HCT116 (cell line): ENCODE measurements at regions not wholly inside any gene's neighbourhood (a gene's known extent, or its start where the extent isn't known, plus 50 kb on each side); places are given as distances from the start of the nearest gene placed in this dataset.

Experiments
- ATAC-seq: fragments of 200-7000 bp; cut with Tn5 transposase; 2 replicates; pipeline ENCODE4 v1.9.1; 2020; ENCODE audit warnings: mild to moderate bottlenecking, moderate library complexity
- BruUV-seq: library from RNA; stranded (reverse); fragments of 400-500 nt; replicated peaks from 2 replicates; lab custom pipeline; 2021; lab: Mats Ljungman, UMichigan
- CTCF ChIA-PET: fragments of 300-600 bp; sonication (Branson Sonifier 250); formaldehyde crosslinking; loops from one replicate; lab custom pipeline; 2021; ENCODE audit warnings: antibody characterized with exemption; lab: Charles Lee
- POLR2A ChIA-PET: fragments of 300-600, 350-600 bp; sonication (Branson Sonifier 250); formaldehyde crosslinking; loops from one replicate; lab custom pipeline; 2021; ENCODE audit warnings: antibody characterized with exemption; lab: Charles Lee
- RAD21 ChIA-PET, 2 experiments: fragments of 300-600 bp; sonication (Branson Sonifier 250); formaldehyde crosslinking; loops; one replicate each; lab custom pipeline; 2023; ENCODE audit warnings: low total read pairs in 2 of 2; ENCODE audit not compliant: uncharacterized antibody in 2 of 2, unreplicated experiment in 2 of 2, low non-redundant PET in 1 of 2; lab: Charles Lee
- DNase-seq: peaks from one replicate; pipeline ENCODE4 v3.0.0-alpha.2; 2010; ENCODE audit warnings: low read depth, low spot score
- H2AFZ ChIP-seq: fragments of 200-600 bp; shearing (Covaris generic), sonication (generic); 2 replicates; pipeline ENCODE4 v1.6.1; 2017; ENCODE audit warnings: low read depth, mixed run types, mixed read lengths, antibody characterized with exemption, low read length; ENCODE audit not compliant: poor library complexity, severe bottlenecking
- H3K27ac ChIP-seq: 2 replicates; pipeline ENCODE4 v1.5.1; 2012; ENCODE audit warnings: low read depth, low read length
- H3K27me3 ChIP-seq: fragments of 200-600 bp; sonication (generic); 2 replicates; pipeline ENCODE4 v1.6.1; 2016; ENCODE audit warnings: mixed run types, low read length, mixed read lengths; ENCODE audit not compliant: insufficient read depth
- H3K36me3 ChIP-seq, 2 experiments: fragments of 200-500 bp in 1 of 2; fragments of 200-600 bp in 1 of 2; sonication (Bioruptor generic) in 1 of 2; sonication (generic) in 1 of 2; 2 replicates each; pipeline versions ENCODE4 v1.5.1 to v1.6.1; 2014 to 2016; ENCODE audit warnings: low read length in 2 of 2, inconsistent platforms in 1 of 2, mixed read lengths in 1 of 2, mixed run types in 1 of 2; ENCODE audit not compliant: insufficient read depth in 2 of 2, control insufficient read depth in 1 of 2
- H3K4me1 ChIP-seq, 2 experiments: fragments of 200-600 bp in 1 of 2; sonication (generic) in 1 of 2; 2 replicates each; pipeline versions ENCODE4 v1.5.1 to v1.6.1; 2012 to 2017; ENCODE audit warnings: low read length in 2 of 2, inconsistent platforms in 1 of 2, mild to moderate bottlenecking in 1 of 2, mixed read lengths in 1 of 2, mixed run types in 1 of 2, moderate library complexity in 1 of 2; ENCODE audit not compliant: insufficient read depth in 2 of 2, control insufficient read depth in 1 of 2
- H3K4me2 ChIP-seq: fragments of 200-600 bp; sonication (generic); 2 replicates; pipeline ENCODE4 v1.6.1; 2017; ENCODE audit warnings: mixed run types, low read length, mixed read lengths
- H3K4me3 ChIP-seq, 2 experiments: fragments of 200-600 bp in 1 of 2; sonication (generic) in 1 of 2; replicated peaks in 1 of 2; 2 replicates each; pipeline ENCODE4 v1.5.1; 2011 to 2016; ENCODE audit warnings: low read length in 2 of 2, control low read depth in 1 of 2, low read depth in 1 of 2, mild to moderate bottlenecking in 1 of 2, mixed read lengths in 1 of 2, mixed run types in 1 of 2
- H3K79me2 ChIP-seq: fragments of 200-600 bp; sonication (generic); 2 replicates; pipeline ENCODE4 v1.6.1; 2017; ENCODE audit warnings: mild to moderate bottlenecking, mixed run types, low read length, moderate library complexity, mixed read lengths; ENCODE audit not compliant: insufficient read depth
- H3K9ac ChIP-seq: fragments of 200-600 bp; sonication (generic); 2 replicates; pipeline ENCODE4 v1.6.1; 2016; ENCODE audit warnings: low read length, mixed read lengths
- H3K9me2 ChIP-seq: fragments of 200-600 bp; sonication (generic), shearing (Covaris generic); 2 replicates; pipeline ENCODE4 v1.6.1; 2017; ENCODE audit warnings: mixed run types, mild to moderate bottlenecking, moderate library complexity; ENCODE audit not compliant: insufficient read depth
- H3K9me3 ChIP-seq, 2 experiments: fragments of 200-500 bp in 1 of 2; fragments of 200-600 bp in 1 of 2; sonication (Bioruptor generic) in 1 of 2; sonication (generic) in 1 of 2; 2 replicates each; pipeline ENCODE4 v1.6.1; 2014 to 2017; ENCODE audit warnings: low read length in 2 of 2, mixed read lengths in 2 of 2, inconsistent platforms in 1 of 2, low read depth in 1 of 2, mild to moderate bottlenecking in 1 of 2, mixed run types in 1 of 2, moderate library complexity in 1 of 2; ENCODE audit not compliant: control insufficient read depth in 1 of 2, insufficient read depth in 1 of 2
- H4K20me1 ChIP-seq: fragments of 200-600 bp; sonication (generic), shearing (Covaris generic); 2 replicates; pipeline ENCODE4 v1.6.1; 2017; ENCODE audit warnings: mixed run types, mild to moderate bottlenecking, moderate library complexity; ENCODE audit not compliant: insufficient read depth
- ATF3 ChIP-seq: IDR thresholded peaks from 2 replicates; pipeline ENCODE4 v1.6.1; 2012
- ELF1 ChIP-seq: IDR thresholded peaks from 2 replicates; pipeline ENCODE4 v1.6.1; 2012; ENCODE audit warnings: low read depth, borderline replicate concordance
- EZH2 ChIP-seq: fragments of 200-600 bp; sonication (generic); IDR thresholded peaks from 2 replicates; pipeline ENCODE4 v1.6.1; 2017; ENCODE audit warnings: antibody characterized with exemption, mixed run types
- FOSL1 ChIP-seq: IDR thresholded peaks from 2 replicates; pipeline ENCODE4 v1.6.1; 2012; ENCODE audit warnings: low read depth
- MAX ChIP-seq: IDR thresholded peaks from 2 replicates; pipeline ENCODE4 v1.6.1; 2012
- POLR2A ChIP-seq: IDR thresholded peaks from 2 replicates; pipeline ENCODE4 v1.7.0; 2011; ENCODE audit warnings: borderline replicate concordance; ENCODE audit not compliant: insufficient read depth, insufficient read length; ENCODE audit errors: extremely low read depth
- RAD21 ChIP-seq: IDR thresholded peaks from 2 replicates; pipeline ENCODE4 v1.6.1; 2012; ENCODE audit warnings: low read depth, mild to moderate bottlenecking
- SIN3A ChIP-seq: IDR thresholded peaks from 2 replicates; pipeline ENCODE4 v1.6.1; 2012; ENCODE audit warnings: low read depth
- TCF7L2 ChIP-seq: IDR thresholded peaks from 2 replicates; pipeline ENCODE4 v1.7.0; 2011; ENCODE audit warnings: borderline replicate concordance, inconsistent platforms; ENCODE audit not compliant: insufficient read depth, insufficient read length; ENCODE audit errors: extremely low read depth
- YY1 ChIP-seq: IDR thresholded peaks from 2 replicates; pipeline ENCODE4 v1.6.1; 2011; ENCODE audit warnings: low read length, low read depth, moderate library complexity, mild to moderate bottlenecking; ENCODE audit not compliant: insufficient replicate concordance; ENCODE audit errors: extremely low read depth
- ZFX ChIP-seq: fragments of 450-650 bp; IDR thresholded peaks from 2 replicates; pipeline ENCODE4 v1.6.1; 2017
- intact Hi-C: fragments of 100-400 bp; cut with micrococcal nuclease; formaldehyde crosslinking; loops from 2 replicates; pipeline ENCODE4 v1.10.0; 2022
- TF ChIP-seq, protein P1 (sequence below), 3 experiments: fragments of 200-600 bp in 1 of 3; sonication (generic) in 1 of 3; IDR thresholded peaks in 2 of 3; conservative IDR thresholded peaks in 1 of 3; 2 replicates each; pipeline ENCODE4 v1.5.1; 2012 to 2017; ENCODE audit warnings: low read depth in 2 of 3, low read length in 2 of 3, antibody characterized with exemption in 1 of 3, borderline replicate concordance in 1 of 3, control low read depth in 1 of 3, mild to moderate bottlenecking in 1 of 3, mixed read lengths in 1 of 3, mixed run types in 1 of 3, moderate library complexity in 1 of 3; ENCODE audit not compliant: insufficient read depth in 1 of 3

- CTCF ChIA-PET = no interaction called here
- H3K36me3 ChIP-seq = no peaks in the 10 kb centered on the region
- intact Hi-C loops = no loop called here
Observed at GRCh38 chr6:67393356-67393755, 1241.7 kb upstream of the ADGRB3 start.

DNA sequence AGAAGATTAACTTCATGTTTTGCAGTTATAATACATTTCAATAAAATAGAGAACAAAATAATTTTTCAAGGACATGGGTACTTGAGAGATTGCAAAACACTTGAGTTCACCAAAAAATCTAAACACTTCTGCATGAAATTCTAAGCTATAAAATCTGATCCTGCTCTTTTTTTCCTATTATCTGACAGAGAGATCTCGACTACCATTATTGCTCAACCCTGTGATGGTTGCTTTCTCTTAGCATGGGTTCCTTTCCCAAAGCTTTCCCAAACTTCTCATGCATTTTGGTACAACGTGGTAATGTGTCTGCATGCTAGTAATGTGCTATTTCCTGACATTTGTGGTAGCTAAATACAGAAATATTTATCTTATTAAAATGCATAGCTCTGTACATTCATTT is 1243.1 kb upstream of the ADGRB3 start:
- Histone ChIP-seq H2AFZ (no peak overlapping the region), H3K4me3 (no peak overlapping the region), H3K4me1 (no peaks in the 10 kb centered on the region), H3K27ac (no peak overlapping the region), H3K4me2 (no peak overlapping the region), H3K9me3 (peaks cover 0 to 11% of the 10 kb centered on the region in 2 experiments; a peak in 2 of 4 replicates), H3K9me2 (no peaks in the 10 kb centered on the region), H3K79me2 (no peaks in the 10 kb centered on the region), H4K20me1 (no peaks in the 10 kb centered on the region), H3K36me3 (no peaks in the 10 kb centered on the region), H3K9ac (no peak overlapping the region), H3K27me3 (no peaks in the 10 kb centered on the region)
- ChIA-PET CTCF (no interaction called here), POLR2A (no interaction called here), RAD21 (no interaction called here)
- BruUV-seq = no TSS peak
- TF ChIP-seq TCF7L2 = no peak
- TF ChIP-seq, protein P1, sequence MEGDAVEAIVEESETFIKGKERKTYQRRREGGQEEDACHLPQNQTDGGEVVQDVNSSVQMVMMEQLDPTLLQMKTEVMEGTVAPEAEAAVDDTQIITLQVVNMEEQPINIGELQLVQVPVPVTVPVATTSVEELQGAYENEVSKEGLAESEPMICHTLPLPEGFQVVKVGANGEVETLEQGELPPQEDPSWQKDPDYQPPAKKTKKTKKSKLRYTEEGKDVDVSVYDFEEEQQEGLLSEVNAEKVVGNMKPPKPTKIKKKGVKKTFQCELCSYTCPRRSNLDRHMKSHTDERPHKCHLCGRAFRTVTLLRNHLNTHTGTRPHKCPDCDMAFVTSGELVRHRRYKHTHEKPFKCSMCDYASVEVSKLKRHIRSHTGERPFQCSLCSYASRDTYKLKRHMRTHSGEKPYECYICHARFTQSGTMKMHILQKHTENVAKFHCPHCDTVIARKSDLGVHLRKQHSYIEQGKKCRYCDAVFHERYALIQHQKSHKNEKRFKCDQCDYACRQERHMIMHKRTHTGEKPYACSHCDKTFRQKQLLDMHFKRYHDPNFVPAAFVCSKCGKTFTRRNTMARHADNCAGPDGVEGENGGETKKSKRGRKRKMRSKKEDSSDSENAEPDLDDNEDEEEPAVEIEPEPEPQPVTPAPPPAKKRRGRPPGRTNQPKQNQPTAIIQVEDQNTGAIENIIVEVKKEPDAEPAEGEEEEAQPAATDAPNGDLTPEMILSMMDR (IDR thresholded peaks at IDR 0.05 in 2 of 3, conservative IDR thresholded peaks at IDR 0.05 in 1 of 3; ENCODE audit: borderline replicate concordance in 1 of 3, insufficient read depth in 1 of 3, low read depth in 2 of 3, low read length in 2 of 3) = no peak
- TF ChIP-seq SIN3A = no peak
- no peak for TF ChIP-seq ZFX
- no peak for TF ChIP-seq RAD21
- TF ChIP-seq MAX = no peak
- TF ChIP-seq EZH2 = no peak
- TF ChIP-seq ELF1 = no peak
- no peak for TF ChIP-seq POLR2A
- TF ChIP-seq YY1 = no peak
- TF ChIP-seq FOSL1 = no peak
- no peak for DNase-seq
- no peak for ATAC-seq
- intact Hi-C loops = no loop called here

More at GRCh38 chr6:67393356-67393755, 1241.7 kb upstream of the ADGRB3 start:
- ATAC-seq (no peak), DNase-seq (no peak)
- BruUV-seq = no TSS peak
- no peak overlapping the region for H3K9ac ChIP-seq
- H3K9me2 ChIP-seq = no peaks in the 10 kb centered on the region
- no peak for TF ChIP-seq ATF3
- H3K9me3 ChIP-seq = peaks cover 0 to 6% of the 10 kb centered on the region in 2 experiments; a peak in 2 of 4 replicates
- H3K27me3 ChIP-seq = no peaks in the 10 kb centered on the region
- no peak overlapping the region for H3K4me2 ChIP-seq
- no peak overlapping the region for H3K4me3 ChIP-seq
- ChIA-PET POLR2A (no interaction called here), RAD21 (no interaction called here)
- no peaks in the 10 kb centered on the region for H4K20me1 ChIP-seq
- H3K79me2 ChIP-seq = no peaks in the 10 kb centered on the region
- H3K27ac ChIP-seq = no peak overlapping the region
- no peaks in the 10 kb centered on the region for H3K4me1 ChIP-seq
- no peak overlapping the region for H2AFZ ChIP-seq
